ENCODE measurements at regions not wholly inside any gene's neighbourhood (a gene's known extent, or its start where the extent isn't known, plus 50 kb on each side); places are given as distances from the start of the nearest gene placed in this dataset.

DNA sequence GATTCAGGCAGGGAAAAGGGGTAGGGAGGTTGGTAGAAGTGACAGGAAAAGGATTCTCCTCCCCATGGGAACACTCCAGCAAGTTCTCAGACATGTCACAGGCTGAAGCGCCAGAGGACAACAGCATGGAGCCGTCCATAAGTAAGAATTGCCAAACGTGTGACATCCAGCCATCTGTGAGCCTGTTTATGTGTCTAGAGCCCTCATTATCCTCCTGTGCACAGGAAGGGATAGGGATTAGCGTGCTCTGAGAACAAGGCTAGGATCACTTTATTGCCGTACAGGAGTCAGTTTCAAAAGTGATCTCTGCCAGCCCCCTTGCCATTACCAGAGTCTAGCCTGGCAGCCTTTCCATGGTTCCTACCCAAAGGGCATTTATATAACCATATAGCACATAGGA is 549.5 kb downstream of the NTRK3 start:
- TF ChIP-seq ELK4 (CRISPR knock-in tag; IDR thresholded peaks at IDR 0.05; ENCODE audit: borderline replicate concordance) (no peak), ZNF549 (CRISPR knock-in tag; IDR thresholded peaks at IDR 0.05) (no peak), CBX5 (CRISPR knock-in tag; IDR thresholded peaks at IDR 0.05; ENCODE audit: borderline replicate concordance) (no peak), POLR2A (IDR thresholded peaks at IDR 0.05; ENCODE audit: insufficient read depth in 1 of 2, low read depth in 2 of 2, low read length in 2 of 2) (no peak), ZMYM2 (CRISPR knock-in tag; IDR thresholded peaks at IDR 0.05) (no peak), POLR2AphosphoS5 (IDR thresholded peaks at IDR 0.05; ENCODE audit: low read depth, low read length) (no peak), ZNF83 (CRISPR knock-in tag; IDR thresholded peaks at IDR 0.05; ENCODE audit: borderline replicate concordance) (no peak), NR2F2 (IDR thresholded peaks at IDR 0.05; ENCODE audit: borderline replicate concordance, low read depth) (no peak), ELF4 (CRISPR knock-in tag; IDR thresholded peaks at IDR 0.05; ENCODE audit: borderline replicate concordance) (no peak), FOXK2 (IDR thresholded peaks at IDR 0.05) (no peak)
- TF ChIP-seq, protein P1, sequence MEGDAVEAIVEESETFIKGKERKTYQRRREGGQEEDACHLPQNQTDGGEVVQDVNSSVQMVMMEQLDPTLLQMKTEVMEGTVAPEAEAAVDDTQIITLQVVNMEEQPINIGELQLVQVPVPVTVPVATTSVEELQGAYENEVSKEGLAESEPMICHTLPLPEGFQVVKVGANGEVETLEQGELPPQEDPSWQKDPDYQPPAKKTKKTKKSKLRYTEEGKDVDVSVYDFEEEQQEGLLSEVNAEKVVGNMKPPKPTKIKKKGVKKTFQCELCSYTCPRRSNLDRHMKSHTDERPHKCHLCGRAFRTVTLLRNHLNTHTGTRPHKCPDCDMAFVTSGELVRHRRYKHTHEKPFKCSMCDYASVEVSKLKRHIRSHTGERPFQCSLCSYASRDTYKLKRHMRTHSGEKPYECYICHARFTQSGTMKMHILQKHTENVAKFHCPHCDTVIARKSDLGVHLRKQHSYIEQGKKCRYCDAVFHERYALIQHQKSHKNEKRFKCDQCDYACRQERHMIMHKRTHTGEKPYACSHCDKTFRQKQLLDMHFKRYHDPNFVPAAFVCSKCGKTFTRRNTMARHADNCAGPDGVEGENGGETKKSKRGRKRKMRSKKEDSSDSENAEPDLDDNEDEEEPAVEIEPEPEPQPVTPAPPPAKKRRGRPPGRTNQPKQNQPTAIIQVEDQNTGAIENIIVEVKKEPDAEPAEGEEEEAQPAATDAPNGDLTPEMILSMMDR (CRISPR knock-in tag; IDR thresholded peaks at IDR 0.05): no peak

All from HepG2 (cell line).